ENCODE measurements at regions not wholly inside any gene's neighbourhood (a gene's known extent, or its start where the extent isn't known, plus 50 kb on each side); places are given as distances from the start of the nearest gene placed in this dataset.
A peak's percentile ranks its signal among the peaks of the same experiment; 100 is the strongest.
"Not testable (repeated sequence)": the region's sequence is repeated elsewhere in the genome, so short reads cannot be mapped to it uniquely, and the experiment has no call there.

GRCh38 chr1:206356310-206356709 is 114.0 kb upstream of the IKBKE start:
- POLR2A ChIA-PET; H3K4me3 ChIP-seq (ENCODE audit: low read depth in 2 of 2, low read length in 2 of 2); CTCF ChIA-PET; H3K27ac ChIP-seq (ENCODE audit: low read length); BruUV-seq (replicated peaks); H3K4me1 ChIP-seq (ENCODE audit: control insufficient read depth, insufficient read depth, low read length); H3K9me3 ChIP-seq (ENCODE audit: control insufficient read depth, insufficient read depth, low read depth, low read length); H3K27me3 ChIP-seq (ENCODE audit: control insufficient read depth, insufficient read depth, low read length); DNase-seq (ENCODE audit: low read depth, low spot score); H3K36me3 ChIP-seq (ENCODE audit: control insufficient read depth, insufficient read depth, low read length); intact Hi-C loops (cut with micrococcal nuclease; ENCODE audit: unreplicated experiment); in situ Hi-C loops (cut with HindIII; ENCODE audit: low pct_unique_long_range_greater_than_20kb, low sequenced_read_pairs): not testable (repeated sequence)
- ATAC-seq = peak; percentile 83

DNA sequence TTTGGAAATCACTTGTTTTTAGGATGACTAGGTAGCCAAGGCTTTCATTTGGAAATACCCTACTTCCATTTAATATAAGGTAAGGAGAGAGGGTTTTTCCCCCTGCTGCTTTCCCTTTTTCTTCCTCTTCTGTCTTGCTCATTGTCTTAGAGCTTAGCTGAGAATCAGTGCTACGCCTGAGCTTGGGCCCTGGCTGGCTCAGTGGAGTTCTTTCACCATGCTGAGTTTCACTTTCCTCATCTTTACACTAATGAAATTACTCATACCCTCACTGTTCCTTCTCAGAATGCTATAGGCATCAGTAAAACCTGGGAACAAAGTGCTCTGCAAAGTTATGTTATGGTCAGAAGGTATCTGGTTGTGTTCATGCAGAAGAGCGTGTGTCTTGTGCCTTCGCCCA is 112.3 kb upstream of the IKBKE start:
- H3K4me3 ChIP-seq (ENCODE audit: low read depth in 2 of 2, low read length in 2 of 2); BruUV-seq (replicated peaks); intact Hi-C loops (cut with micrococcal nuclease; ENCODE audit: unreplicated experiment); H3K27ac ChIP-seq (ENCODE audit: low read length); H3K36me3 ChIP-seq (ENCODE audit: control insufficient read depth, insufficient read depth, low read length); H3K9me3 ChIP-seq (ENCODE audit: control insufficient read depth, insufficient read depth, low read depth, low read length); CTCF ChIA-PET; in situ Hi-C loops (cut with HindIII; ENCODE audit: low pct_unique_long_range_greater_than_20kb, low sequenced_read_pairs); H3K27me3 ChIP-seq (ENCODE audit: control insufficient read depth, insufficient read depth, low read length); DNase-seq (ENCODE audit: low read depth, low spot score); H3K4me1 ChIP-seq (ENCODE audit: control insufficient read depth, insufficient read depth, low read length); POLR2A ChIA-PET: not testable (repeated sequence)
- 0 out of 2 replicates have a peak, but pooled peaks have one; percentile 34 for ATAC-seq

DNA sequence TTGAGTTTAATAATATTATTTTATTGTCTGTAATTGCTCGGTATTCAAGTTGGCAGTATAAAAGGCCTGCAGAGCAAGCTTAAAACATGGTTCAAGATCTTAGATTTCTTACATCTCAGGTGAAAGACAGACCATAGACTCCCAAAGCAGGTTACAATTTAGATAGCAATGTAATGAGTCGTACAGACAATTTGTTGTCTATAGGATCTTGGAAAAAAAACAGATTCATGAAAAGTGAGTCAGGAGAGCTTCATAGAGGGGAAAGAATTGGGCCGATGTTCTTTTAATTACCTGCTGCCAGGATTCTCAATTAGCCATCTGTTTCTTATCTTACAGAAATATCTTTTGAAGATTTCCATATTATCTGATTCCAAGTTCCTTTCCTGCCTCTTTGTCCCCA is 111.5 kb upstream of the IKBKE start:
- ATAC-seq = 0 out of 2 replicates have a peak, but pooled peaks have one; percentile 46
- POLR2A ChIA-PET; BruUV-seq (replicated peaks); intact Hi-C loops (cut with micrococcal nuclease; ENCODE audit: unreplicated experiment); DNase-seq (ENCODE audit: low read depth, low spot score); H3K4me1 ChIP-seq (ENCODE audit: control insufficient read depth, insufficient read depth, low read length); H3K27me3 ChIP-seq (ENCODE audit: control insufficient read depth, insufficient read depth, low read length); in situ Hi-C loops (cut with HindIII; ENCODE audit: low pct_unique_long_range_greater_than_20kb, low sequenced_read_pairs); H3K27ac ChIP-seq (ENCODE audit: low read length); CTCF ChIA-PET; H3K36me3 ChIP-seq (ENCODE audit: control insufficient read depth, insufficient read depth, low read length); H3K4me3 ChIP-seq (ENCODE audit: low read depth in 2 of 2, low read length in 2 of 2); H3K9me3 ChIP-seq (ENCODE audit: control insufficient read depth, insufficient read depth, low read depth, low read length): not testable (repeated sequence)

GRCh38 chr1:206359377-206359776 is 110.9 kb upstream of the IKBKE start:
- H3K4me3 ChIP-seq (ENCODE audit: low read depth in 2 of 2, low read length in 2 of 2); DNase-seq (ENCODE audit: low read depth, low spot score); POLR2A ChIA-PET; BruUV-seq (replicated peaks); in situ Hi-C loops (cut with HindIII; ENCODE audit: low pct_unique_long_range_greater_than_20kb, low sequenced_read_pairs); H3K27me3 ChIP-seq (ENCODE audit: control insufficient read depth, insufficient read depth, low read length); ATAC-seq; CTCF ChIA-PET; H3K36me3 ChIP-seq (ENCODE audit: control insufficient read depth, insufficient read depth, low read length); H3K4me1 ChIP-seq (ENCODE audit: control insufficient read depth, insufficient read depth, low read length); intact Hi-C loops (cut with micrococcal nuclease; ENCODE audit: unreplicated experiment); H3K9me3 ChIP-seq (ENCODE audit: control insufficient read depth, insufficient read depth, low read depth, low read length); H3K27ac ChIP-seq (ENCODE audit: low read length): not testable (repeated sequence)

DNA sequence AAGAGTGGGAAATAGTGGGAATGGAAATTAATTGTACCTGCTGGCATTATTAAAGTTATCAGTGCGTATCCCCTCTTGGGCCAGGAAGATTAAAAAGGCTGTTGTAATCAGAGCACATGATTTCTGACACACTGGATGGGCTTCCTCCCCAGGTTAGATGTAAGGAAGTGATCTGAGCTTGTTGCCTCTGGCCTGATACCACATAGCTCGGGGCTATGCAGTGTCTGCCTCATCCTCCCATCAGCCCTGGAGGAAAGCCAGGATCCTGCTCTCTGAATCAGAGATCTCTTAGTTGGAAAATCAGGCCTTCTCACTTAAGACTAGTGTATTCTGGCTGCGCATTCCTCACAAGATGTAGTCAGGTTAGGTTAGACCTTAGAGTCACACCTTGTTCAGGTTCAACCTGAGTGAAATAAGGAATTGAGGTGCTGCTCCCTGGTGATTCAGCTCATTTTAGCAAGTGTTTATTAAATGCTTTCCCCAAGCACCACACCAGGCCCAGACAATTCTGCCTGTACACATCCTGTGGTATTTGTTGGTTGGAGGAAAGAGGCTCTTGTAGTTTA is 108.2 kb upstream of the IKBKE start:
- DNase-seq (ENCODE audit: low read depth, low spot score); in situ Hi-C loops (cut with HindIII; ENCODE audit: low pct_unique_long_range_greater_than_20kb, low sequenced_read_pairs); H3K4me1 ChIP-seq (ENCODE audit: control insufficient read depth, insufficient read depth, low read length); H3K9me3 ChIP-seq (ENCODE audit: control insufficient read depth, insufficient read depth, low read depth, low read length); H3K36me3 ChIP-seq (ENCODE audit: control insufficient read depth, insufficient read depth, low read length); intact Hi-C loops (cut with micrococcal nuclease; ENCODE audit: unreplicated experiment); CTCF ChIA-PET; H3K27me3 ChIP-seq (ENCODE audit: control insufficient read depth, insufficient read depth, low read length); H3K27ac ChIP-seq (ENCODE audit: low read length); H3K4me3 ChIP-seq (ENCODE audit: low read depth in 2 of 2, low read length in 2 of 2); ATAC-seq; BruUV-seq (replicated peaks); POLR2A ChIA-PET: not testable (repeated sequence)

- H3K36me3 ChIP-seq (ENCODE audit: control insufficient read depth, insufficient read depth, low read length); CTCF ChIA-PET; H3K27ac ChIP-seq (ENCODE audit: low read length); BruUV-seq (replicated peaks); intact Hi-C loops (cut with micrococcal nuclease; ENCODE audit: unreplicated experiment); H3K4me3 ChIP-seq (ENCODE audit: low read depth in 2 of 2, low read length in 2 of 2); H3K9me3 ChIP-seq (ENCODE audit: control insufficient read depth, insufficient read depth, low read depth, low read length); ATAC-seq; POLR2A ChIA-PET; H3K4me1 ChIP-seq (ENCODE audit: control insufficient read depth, insufficient read depth, low read length); DNase-seq (ENCODE audit: low read depth, low spot score); in situ Hi-C loops (cut with HindIII; ENCODE audit: low pct_unique_long_range_greater_than_20kb, low sequenced_read_pairs); H3K27me3 ChIP-seq (ENCODE audit: control insufficient read depth, insufficient read depth, low read length): not testable (repeated sequence)
Observed at GRCh38 chr1:206362994-206363393, 107.3 kb upstream of the IKBKE start.

DNA sequence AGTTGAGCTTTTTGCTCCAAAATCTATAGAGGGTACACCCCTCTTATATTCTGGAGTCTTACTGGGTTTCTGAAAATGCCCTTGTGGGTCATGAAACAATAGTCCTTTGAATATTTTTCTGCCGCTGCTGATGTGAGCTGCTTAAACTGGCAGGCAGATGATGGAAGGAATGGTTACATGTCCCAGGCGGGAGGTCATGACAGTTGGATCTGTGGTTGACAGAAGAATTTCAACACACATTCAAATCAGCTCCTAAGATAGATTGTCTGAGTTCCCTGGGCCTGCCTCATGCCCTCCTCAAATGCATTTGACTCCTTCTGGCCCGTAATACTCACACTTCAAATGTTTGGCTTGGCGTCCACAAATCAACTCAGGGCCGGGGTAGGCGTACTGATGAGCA is 105.0 kb upstream of the IKBKE start:
- DNase-seq (ENCODE audit: low read depth, low spot score); CTCF ChIA-PET; ATAC-seq; intact Hi-C loops (cut with micrococcal nuclease; ENCODE audit: unreplicated experiment); H3K4me3 ChIP-seq (ENCODE audit: low read depth in 2 of 2, low read length in 2 of 2); in situ Hi-C loops (cut with HindIII; ENCODE audit: low pct_unique_long_range_greater_than_20kb, low sequenced_read_pairs); H3K27ac ChIP-seq (ENCODE audit: low read length); H3K4me1 ChIP-seq (ENCODE audit: control insufficient read depth, insufficient read depth, low read length); BruUV-seq (replicated peaks); POLR2A ChIA-PET; H3K9me3 ChIP-seq (ENCODE audit: control insufficient read depth, insufficient read depth, low read depth, low read length); H3K27me3 ChIP-seq (ENCODE audit: control insufficient read depth, insufficient read depth, low read length); H3K36me3 ChIP-seq (ENCODE audit: control insufficient read depth, insufficient read depth, low read length): not testable (repeated sequence)

DNA sequence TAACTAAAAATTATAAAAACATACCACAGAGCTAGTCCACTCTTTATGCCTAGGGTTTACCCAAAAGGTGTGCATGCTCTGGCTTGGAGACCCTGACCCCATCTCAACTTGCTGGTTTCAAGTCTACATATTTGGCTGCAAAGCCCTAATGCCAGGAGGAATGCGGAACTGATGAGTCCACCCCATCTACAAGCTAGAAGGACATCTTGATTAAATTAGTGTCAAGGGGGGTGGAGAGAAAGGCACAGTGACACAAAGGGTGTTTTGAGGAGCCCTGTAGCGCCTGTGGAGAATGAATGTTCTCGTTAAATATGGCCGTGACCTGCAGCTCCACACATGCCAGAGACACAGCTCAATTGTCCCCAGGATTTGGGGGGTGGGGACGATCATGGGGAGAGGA is 104.1 kb upstream of the IKBKE start:
- ATAC-seq; in situ Hi-C loops (cut with HindIII; ENCODE audit: low pct_unique_long_range_greater_than_20kb, low sequenced_read_pairs); CTCF ChIA-PET: not testable (repeated sequence)

More for the DNA sequence above, 104.1 kb upstream of the IKBKE start:
- H3K4me1 ChIP-seq (ENCODE audit: control insufficient read depth, insufficient read depth, low read length); H3K4me3 ChIP-seq (ENCODE audit: low read depth in 2 of 2, low read length in 2 of 2); H3K9me3 ChIP-seq (ENCODE audit: control insufficient read depth, insufficient read depth, low read depth, low read length); H3K27ac ChIP-seq (ENCODE audit: low read length); DNase-seq (ENCODE audit: low read depth, low spot score); H3K36me3 ChIP-seq (ENCODE audit: control insufficient read depth, insufficient read depth, low read length); H3K27me3 ChIP-seq (ENCODE audit: control insufficient read depth, insufficient read depth, low read length); intact Hi-C loops (cut with micrococcal nuclease; ENCODE audit: unreplicated experiment); BruUV-seq (replicated peaks); POLR2A ChIA-PET: not testable (repeated sequence)

All from Panc1 (cell line).